SK-N-SH treated with all-trans-retinoic acid at 6 μM for 48 hours (cell line): ENCODE measurements at regions not wholly inside any gene's neighbourhood (a gene's known extent, or its start where the extent isn't known, plus 50 kb on each side); places are given as distances from the start of the nearest gene placed in this dataset.
A peak's percentile ranks its signal among the peaks of the same experiment; 100 is the strongest.

Experiments used
- ATAC-seq: fragments of 200-7000 bp; cut with Tn5 transposase; 3 replicates; pipeline ENCODE4 v1.9.1; 2020; ENCODE audit warnings: mild to moderate bottlenecking, moderate library complexity
- ARNTL ChIP-seq: fragments of 450-650 bp; formaldehyde crosslinking; IDR thresholded peaks from 2 replicates; pipeline ENCODE4 v1.5.0; 2020; ENCODE audit warnings: low read depth, mild to moderate bottlenecking, moderate library complexity, borderline replicate concordance
- BACH2 ChIP-seq: fragments of 250-450 bp; sonication (Bioruptor Pico); IDR thresholded peaks from 2 replicates; pipeline ENCODE4 v1.9.0; 2021; ENCODE audit warnings: mild to moderate bottlenecking, borderline replicate concordance
- CSDC2 ChIP-seq: fragments of 250-450 bp; sonication (Bioruptor Pico); IDR thresholded peaks from 2 replicates; pipeline ENCODE4 v1.5.0; 2020; ENCODE audit warnings: mild to moderate bottlenecking, moderate library complexity
- CSRNP3 ChIP-seq: fragments of 250-450 bp; sonication (Bioruptor Pico); IDR thresholded peaks from 2 replicates; pipeline ENCODE4 v1.5.1; 2021; ENCODE audit warnings: mild to moderate bottlenecking, moderate library complexity
- ESRRG ChIP-seq: fragments of 250-450 bp; sonication (Bioruptor Pico); IDR thresholded peaks from 2 replicates; pipeline ENCODE4 v1.6.1; 2021; ENCODE audit warnings: mild to moderate bottlenecking
- GLIS3 ChIP-seq: fragments of 250-450 bp; sonication (Bioruptor Pico); IDR thresholded peaks from 2 replicates; pipeline ENCODE4 v1.5.0; 2020; ENCODE audit warnings: mild to moderate bottlenecking, moderate library complexity
- ISL1 ChIP-seq: fragments of 250-450 bp; sonication (Bioruptor Pico); IDR thresholded peaks from 2 replicates; pipeline ENCODE4 v2.1.2; 2022; ENCODE audit warnings: mild to moderate bottlenecking, moderate library complexity
- OSR1 ChIP-seq: fragments of 250-450 bp; sonication (Bioruptor Pico); IDR thresholded peaks from 2 replicates; pipeline ENCODE4 v1.8.0; 2022; ENCODE audit warnings: moderate library complexity, mild to moderate bottlenecking, inconsistent platforms
- POU6F1 ChIP-seq: fragments of 250-450 bp; sonication (Bioruptor Pico); IDR thresholded peaks from 2 replicates; pipeline ENCODE4 v1.8.0; 2021; ENCODE audit warnings: low read depth, mild to moderate bottlenecking, moderate library complexity, borderline replicate concordance
- PPARA ChIP-seq: fragments of 250-450 bp; sonication (Bioruptor Pico); IDR thresholded peaks from 2 replicates; pipeline ENCODE4 v1.5.0; 2020; ENCODE audit warnings: mild to moderate bottlenecking, borderline replicate concordance
- RARB ChIP-seq: fragments of 250-450 bp; sonication (Bioruptor Pico); IDR thresholded peaks from 2 replicates; pipeline ENCODE4 v1.8.0; 2021; ENCODE audit warnings: mild to moderate bottlenecking, moderate library complexity
- SNAI2 ChIP-seq: fragments of 250-450 bp; sonication (Bioruptor Pico); IDR thresholded peaks from 2 replicates; pipeline ENCODE4 v1.5.0; 2020; ENCODE audit warnings: mild to moderate bottlenecking, moderate library complexity
- TCF4 ChIP-seq: fragments of 250-450 bp; sonication (Bioruptor Pico); IDR thresholded peaks from 2 replicates; pipeline ENCODE4 v1.8.0; 2021; ENCODE audit warnings: mild to moderate bottlenecking, moderate library complexity, borderline replicate concordance
- TOX ChIP-seq: fragments of 250-450 bp; sonication (Bioruptor Pico); IDR thresholded peaks from 2 replicates; pipeline ENCODE4 v1.8.0; 2021; ENCODE audit warnings: mild to moderate bottlenecking, moderate library complexity, borderline replicate concordance
- TSHZ2 ChIP-seq: fragments of 250-450 bp; sonication (Bioruptor Pico); IDR thresholded peaks from 2 replicates; pipeline ENCODE4 v1.5.0; 2020; ENCODE audit warnings: mild to moderate bottlenecking, moderate library complexity
- ZC3H10 ChIP-seq: fragments of 250-450 bp; sonication (Bioruptor Pico); IDR thresholded peaks from 2 replicates; pipeline ENCODE4 v1.5.1; 2021; ENCODE audit warnings: mild to moderate bottlenecking, moderate library complexity
- ZFP3 ChIP-seq: fragments of 250-450 bp; sonication (Bioruptor Pico); IDR thresholded peaks from 2 replicates; pipeline ENCODE4 v1.5.0; 2020; ENCODE audit warnings: mild to moderate bottlenecking, moderate library complexity
- ZFP30 ChIP-seq: fragments of 450-650 bp; formaldehyde crosslinking; IDR thresholded peaks from 2 replicates; pipeline ENCODE4 v1.5.0; 2022; ENCODE audit warnings: mild to moderate bottlenecking, moderate library complexity
- ZNF565 ChIP-seq: fragments of 450-650 bp; formaldehyde crosslinking; conservative IDR thresholded peaks from 2 replicates; pipeline ENCODE4 v1.5.0; 2020; ENCODE audit warnings: low read depth, mild to moderate bottlenecking, moderate library complexity
- ZNF70 ChIP-seq: fragments of 450-650 bp; formaldehyde crosslinking; IDR thresholded peaks from 2 replicates; pipeline ENCODE4 v1.5.0; 2020; ENCODE audit warnings: mild to moderate bottlenecking, moderate library complexity
- ZNF8 ChIP-seq: fragments of 450-650 bp; formaldehyde crosslinking; IDR thresholded peaks from 2 replicates; pipeline ENCODE4 v1.5.0; 2020; ENCODE audit warnings: mild to moderate bottlenecking, moderate library complexity
- TF ChIP-seq, protein P1 (sequence below): fragments of 250-450 bp; sonication (Bioruptor Pico); IDR thresholded peaks from 2 replicates; pipeline ENCODE4 v1.5.1; 2020; ENCODE audit warnings: low read depth, mild to moderate bottlenecking, moderate library complexity

- ATAC-seq = no peak
- TF ChIP-seq ZFP3 (no peak), ZNF70 (CRISPR knock-in tag) (no peak), SNAI2 (CRISPR knock-in tag) (no peak), BACH2 (CRISPR knock-in tag) (no peak), RARB (CRISPR knock-in tag) (no peak), ZC3H10 (CRISPR knock-in tag) (no peak), GLIS3 (CRISPR knock-in tag) (no peak), OSR1 (CRISPR knock-in tag) (no peak), ZNF8 (no peak), ZFP30 (CRISPR knock-in tag) (no peak), PPARA (no peak), ESRRG (CRISPR knock-in tag) (no peak)
- TF ChIP-seq, protein P1, sequence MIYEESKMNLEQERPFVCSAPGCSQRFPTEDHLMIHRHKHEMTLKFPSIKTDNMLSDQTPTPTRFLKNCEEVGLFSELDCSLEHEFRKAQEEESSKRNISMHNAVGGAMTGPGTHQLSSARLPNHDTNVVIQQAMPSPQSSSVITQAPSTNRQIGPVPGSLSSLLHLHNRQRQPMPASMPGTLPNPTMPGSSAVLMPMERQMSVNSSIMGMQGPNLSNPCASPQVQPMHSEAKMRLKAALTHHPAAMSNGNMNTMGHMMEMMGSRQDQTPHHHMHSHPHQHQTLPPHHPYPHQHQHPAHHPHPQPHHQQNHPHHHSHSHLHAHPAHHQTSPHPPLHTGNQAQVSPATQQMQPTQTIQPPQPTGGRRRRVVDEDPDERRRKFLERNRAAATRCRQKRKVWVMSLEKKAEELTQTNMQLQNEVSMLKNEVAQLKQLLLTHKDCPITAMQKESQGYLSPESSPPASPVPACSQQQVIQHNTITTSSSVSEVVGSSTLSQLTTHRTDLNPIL (CRISPR knock-in tag) = no peak
Observed at GRCh38 chr17:65320820-65321219, 183.7 kb downstream of the RGS9 start.

- TF ChIP-seq ESRRG (CRISPR knock-in tag) (no peak), OSR1 (CRISPR knock-in tag) (no peak)
- no peak for ATAC-seq
Observed at GRCh38 chr17:65314212-65314611, 177.0 kb downstream of the RGS9 start.

- ATAC-seq = no peak
Observed at GRCh38 chr17:65312718-65313377, 175.7 kb downstream of the RGS9 start.

DNA sequence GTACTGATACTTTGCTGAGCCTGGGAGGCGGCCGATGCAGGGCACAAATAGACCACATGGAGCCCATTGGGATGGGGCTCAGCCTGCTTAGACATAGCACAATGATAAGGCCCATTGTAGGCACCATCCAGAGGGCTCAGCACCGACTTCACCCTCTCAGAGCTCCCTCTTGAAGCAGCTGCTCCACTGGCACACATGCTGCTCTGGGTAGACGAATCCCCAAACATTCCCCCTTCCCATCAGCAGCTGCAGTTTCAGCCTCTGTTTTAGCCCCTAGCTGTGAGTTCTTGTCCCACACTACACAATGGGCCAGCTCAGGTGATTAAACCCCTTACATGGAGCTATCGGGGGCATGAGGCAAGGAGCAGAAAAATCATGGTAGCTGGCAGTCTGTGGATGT, 174.1 kb downstream of the RGS9 start:
- ATAC-seq = 0 out of 3 replicates have a peak, but pooled peaks have one; percentile 27
- TF ChIP-seq ZNF565 (CRISPR knock-in tag) (no peak), RARB (CRISPR knock-in tag) (no peak), ZFP30 (CRISPR knock-in tag) (no peak), ISL1 (CRISPR knock-in tag) (no peak), ARNTL (CRISPR knock-in tag) (no peak), TSHZ2 (no peak), CSDC2 (CRISPR knock-in tag) (no peak), PPARA (no peak), ESRRG (CRISPR knock-in tag) (no peak)
- TF ChIP-seq, protein P1 (CRISPR knock-in tag) = no peak

More at GRCh38 chr17:65312718-65313377, 175.7 kb downstream of the RGS9 start:
- TF ChIP-seq ZNF565 (CRISPR knock-in tag) (no peak), PPARA (no peak), ISL1 (CRISPR knock-in tag) (no peak), BACH2 (CRISPR knock-in tag) (no peak), POU6F1 (CRISPR knock-in tag) (no peak), ZFP30 (CRISPR knock-in tag) (no peak), RARB (CRISPR knock-in tag) (no peak), TOX (no peak), CSRNP3 (CRISPR knock-in tag) (no peak), ZFP3 (no peak), ZNF8 (no peak), ZNF70 (CRISPR knock-in tag) (no peak), GLIS3 (CRISPR knock-in tag) (no peak), TCF4 (CRISPR knock-in tag) (no peak), SNAI2 (CRISPR knock-in tag) (no peak)
- TF ChIP-seq, protein P1 (CRISPR knock-in tag) = no peak
